GM23338 (cell line): ENCODE measurements at regions not wholly inside any gene's neighbourhood (a gene's known extent, or its start where the extent isn't known, plus 50 kb on each side); places are given as distances from the start of the nearest gene placed in this dataset.

Source experiments
- ATAC-seq: fragments of 200-7000 bp; cut with Tn5 transposase; 3 replicates; pipeline ENCODE4 v1.9.1; 2020
- DNase-seq: peaks from one replicate; pipeline ENCODE4 v3.0.0-alpha.2; 2015; ENCODE audit warnings: low spot score
- H2AFZ ChIP-seq: fragments of 200-600 bp; sonication (generic); 2 replicates; pipeline ENCODE4 v1.8.0; 2016; ENCODE audit warnings: antibody characterized with exemption, mild to moderate bottlenecking, moderate library complexity
- H3F3A ChIP-seq: fragments of 200-600 bp; sonication (generic); replicated peaks from 2 replicates; pipeline ENCODE4 v1.8.0; 2017; ENCODE audit warnings: antibody characterized with exemption, mixed run types, low read depth
- H3K27ac ChIP-seq: fragments of 200-600 bp; sonication (generic); 2 replicates; pipeline ENCODE4 v1.6.1; 2016; ENCODE audit warnings: low read depth
- H3K27me3 ChIP-seq: fragments of 200-600 bp; sonication (generic); 2 replicates; pipeline ENCODE4 v1.8.0; 2016; ENCODE audit warnings: mild to moderate bottlenecking, mixed run types, moderate library complexity; ENCODE audit not compliant: insufficient read depth
- H3K36me3 ChIP-seq: fragments of 200-600 bp; sonication (generic); 2 replicates; pipeline ENCODE4 v1.8.0; 2016; ENCODE audit warnings: mild to moderate bottlenecking; ENCODE audit not compliant: insufficient read depth
- H3K4me1 ChIP-seq: fragments of 200-600 bp; sonication (generic); 2 replicates; pipeline ENCODE4 v1.8.0; 2016; ENCODE audit warnings: mild to moderate bottlenecking, moderate library complexity; ENCODE audit not compliant: insufficient read depth
- H3K4me2 ChIP-seq: fragments of 200-600 bp; sonication (generic); 2 replicates; pipeline ENCODE4 v1.7.1; 2017; ENCODE audit warnings: mixed run types
- H3K4me3 ChIP-seq: fragments of 200-600 bp; sonication (generic); 2 replicates; pipeline ENCODE4 v1.6.1; 2016; ENCODE audit warnings: mixed run types
- H3K79me2 ChIP-seq: fragments of 200-600 bp; sonication (generic); replicated peaks from 2 replicates; pipeline ENCODE4 v1.8.0; 2017; ENCODE audit warnings: mild to moderate bottlenecking; ENCODE audit not compliant: insufficient read depth
- H3K9me2 ChIP-seq: fragments of 200-600 bp; sonication (generic); 2 replicates; pipeline ENCODE4 v1.8.0; 2017; ENCODE audit not compliant: insufficient read depth
- H4K20me1 ChIP-seq: fragments of 200-600 bp; sonication (generic); replicated peaks from 2 replicates; pipeline ENCODE4 v1.8.0; 2017; ENCODE audit warnings: mild to moderate bottlenecking; ENCODE audit not compliant: insufficient read depth
- H3K27ac Mint-ChIP-seq: 2 replicates; pipeline ENCODE4 v1.8.0; 2020; ENCODE audit warnings: inconsistent platforms, mild to moderate bottlenecking, moderate library complexity, mixed read lengths
- H3K27me3 Mint-ChIP-seq: 3 replicates; pipeline ENCODE4 v1.8.0; 2022; ENCODE audit warnings: low read depth, mild to moderate bottlenecking, moderate library complexity, mixed read lengths, inconsistent platforms; ENCODE audit not compliant: insufficient read depth, poor library complexity
- H3K36me3 Mint-ChIP-seq: 3 replicates; pipeline ENCODE4 v1.8.0; 2021; ENCODE audit warnings: low read depth, mild to moderate bottlenecking, inconsistent platforms, moderate library complexity, mixed read lengths
- H3K4me1 Mint-ChIP-seq: 3 replicates; pipeline ENCODE4 v1.8.0; 2020; ENCODE audit warnings: mild to moderate bottlenecking, inconsistent platforms, mixed read lengths
- H3K4me3 Mint-ChIP-seq: 3 replicates; pipeline ENCODE4 v1.8.0; 2021; ENCODE audit warnings: moderate library complexity, mild to moderate bottlenecking, inconsistent platforms, mixed read lengths
- H3K9me3 Mint-ChIP-seq: 3 replicates; pipeline ENCODE4 v1.8.0; 2020; ENCODE audit warnings: moderate library complexity, mild to moderate bottlenecking, inconsistent platforms, mixed read lengths
- EZH2phosphoT487 ChIP-seq: fragments of 200-600 bp; sonication (generic); IDR thresholded peaks from one replicate; pipeline ENCODE4 v1.8.1; 2018; ENCODE audit warnings: antibody characterized with exemption; ENCODE audit not compliant: unreplicated experiment
- JUNB ChIP-seq: IDR thresholded peaks from one replicate; pipeline ENCODE4 v1.6.1; 2016; ENCODE audit warnings: antibody characterized with exemption; ENCODE audit not compliant: unreplicated experiment
- POLR2AphosphoS5 ChIP-seq: IDR thresholded peaks from 2 replicates; pipeline ENCODE4 v1.6.1; 2016; ENCODE audit warnings: antibody characterized with exemption, low read depth
- STAT1 ChIP-seq: IDR thresholded peaks from one replicate; pipeline ENCODE4 v1.6.1; 2016; ENCODE audit warnings: antibody characterized with exemption; ENCODE audit not compliant: unreplicated experiment
- TF ChIP-seq, protein P1 (sequence below), 2 experiments: fragments of 200-600 bp in 1 of 2; sonication (generic) in 1 of 2; conservative IDR thresholded peaks; 2 replicates each; pipeline versions ENCODE4 v1.5.1 to v1.6.1; 2016 to 2017; ENCODE audit warnings: antibody characterized with exemption in 2 of 2, low read depth in 2 of 2, mild to moderate bottlenecking in 2 of 2, moderate library complexity in 1 of 2

- TF ChIP-seq, protein P1, sequence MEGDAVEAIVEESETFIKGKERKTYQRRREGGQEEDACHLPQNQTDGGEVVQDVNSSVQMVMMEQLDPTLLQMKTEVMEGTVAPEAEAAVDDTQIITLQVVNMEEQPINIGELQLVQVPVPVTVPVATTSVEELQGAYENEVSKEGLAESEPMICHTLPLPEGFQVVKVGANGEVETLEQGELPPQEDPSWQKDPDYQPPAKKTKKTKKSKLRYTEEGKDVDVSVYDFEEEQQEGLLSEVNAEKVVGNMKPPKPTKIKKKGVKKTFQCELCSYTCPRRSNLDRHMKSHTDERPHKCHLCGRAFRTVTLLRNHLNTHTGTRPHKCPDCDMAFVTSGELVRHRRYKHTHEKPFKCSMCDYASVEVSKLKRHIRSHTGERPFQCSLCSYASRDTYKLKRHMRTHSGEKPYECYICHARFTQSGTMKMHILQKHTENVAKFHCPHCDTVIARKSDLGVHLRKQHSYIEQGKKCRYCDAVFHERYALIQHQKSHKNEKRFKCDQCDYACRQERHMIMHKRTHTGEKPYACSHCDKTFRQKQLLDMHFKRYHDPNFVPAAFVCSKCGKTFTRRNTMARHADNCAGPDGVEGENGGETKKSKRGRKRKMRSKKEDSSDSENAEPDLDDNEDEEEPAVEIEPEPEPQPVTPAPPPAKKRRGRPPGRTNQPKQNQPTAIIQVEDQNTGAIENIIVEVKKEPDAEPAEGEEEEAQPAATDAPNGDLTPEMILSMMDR (conservative IDR thresholded peaks at IDR 0.05; ENCODE audit: low read depth in 2 of 2): no peak
- no peak for TF ChIP-seq STAT1
- TF ChIP-seq JUNB: no peak
These were observed 87.4 kb downstream of the IGLL5 start (continued) for GRCh38 chr22:22974795-22975580.

DNA sequence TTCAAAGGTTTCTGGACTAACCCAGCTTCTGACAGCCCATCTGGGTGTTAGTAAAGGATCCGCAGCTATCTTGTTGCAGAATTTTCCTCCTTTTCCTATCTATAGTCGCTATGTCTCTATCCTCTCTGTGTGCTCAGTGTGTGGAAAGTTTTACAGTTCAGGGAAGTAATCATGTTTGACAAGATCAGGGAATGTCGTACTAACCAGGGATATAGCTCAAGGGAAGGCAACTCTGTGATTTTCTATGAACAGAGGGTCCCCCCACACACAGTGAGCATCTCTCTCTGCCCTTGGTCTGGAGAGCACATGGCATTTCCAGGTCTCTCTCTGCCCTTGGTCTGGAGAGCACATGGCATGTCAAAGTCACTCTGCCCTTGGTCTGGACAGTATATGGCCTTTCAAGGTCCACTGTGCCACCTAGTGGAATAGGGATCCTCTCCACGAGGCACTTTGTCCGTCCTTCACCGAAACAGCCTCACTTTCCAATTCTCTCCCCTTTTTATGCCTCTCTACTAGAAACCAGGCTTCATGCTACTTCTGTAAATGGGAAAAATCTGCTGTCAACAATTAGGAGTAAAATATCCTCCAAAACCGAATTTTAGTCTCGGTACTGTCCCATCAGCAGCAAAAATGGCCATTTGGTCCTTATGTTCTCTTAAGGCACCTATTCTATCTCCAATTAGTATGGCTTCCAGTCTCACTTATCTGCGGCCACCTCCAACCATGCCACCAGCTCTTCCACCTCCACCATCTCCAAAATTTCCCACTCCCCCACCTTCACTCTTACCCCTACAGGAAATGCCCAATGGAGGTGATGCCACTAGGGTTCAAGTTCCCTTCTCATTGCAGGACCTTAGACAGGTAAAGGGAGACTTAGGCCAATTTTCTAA, 88.7 kb downstream of the IGLL5 start:
- TF ChIP-seq EZH2phosphoT487: no peak
- TF ChIP-seq, protein P1 (conservative IDR thresholded peaks at IDR 0.05; ENCODE audit: low read depth in 2 of 2): peak; percentile 18 to 37; a peak in 3 of 4 replicates
- TF ChIP-seq POLR2AphosphoS5: no peak
- peaks cover 2% of the 10 kb centered on the region for H3K27me3 Mint-ChIP-seq
- H3K4me3 Mint-ChIP-seq: no peak overlapping the region
- no peak overlapping the region for H2AFZ ChIP-seq
- H3K4me1 Mint-ChIP-seq: no peaks in the 10 kb centered on the region
- no peak for DNase-seq
- H3K27ac ChIP-seq: no peak overlapping the region
- no peak for ATAC-seq
- H3K27ac Mint-ChIP-seq: no peak overlapping the region
- no peaks in the 10 kb centered on the region for H3F3A ChIP-seq
- no peak overlapping the region for H3K4me3 ChIP-seq
- H3K4me2 ChIP-seq: no peak overlapping the region
- no peaks in the 10 kb centered on the region for H3K36me3 Mint-ChIP-seq
- H3K27me3 ChIP-seq: peaks cover 50% of the 10 kb centered on the region
- peaks cover 29% of the 10 kb centered on the region for H3K9me3 Mint-ChIP-seq
- 0 out of 2 replicates have a peak, but pooled peaks cover 3% of the 10 kb centered on the region for H3K36me3 ChIP-seq
- no peaks in the 10 kb centered on the region for H3K79me2 ChIP-seq
- no peaks in the 10 kb centered on the region for H3K9me2 ChIP-seq
- no peaks in the 10 kb centered on the region for H4K20me1 ChIP-seq
- no peaks in the 10 kb centered on the region for H3K4me1 ChIP-seq
